BLaER1 (cell line): ENCODE measurements at regions not wholly inside any gene's neighbourhood (a gene's known extent, or its start where the extent isn't known, plus 50 kb on each side); places are given as distances from the start of the nearest gene placed in this dataset.

Experiments
- H3K27ac ChIP-seq: shearing (Covaris generic); formaldehyde crosslinking; 2 replicates; pipeline ENCODE4 v1.8.1; 2022
- H3K27me3 ChIP-seq: shearing (Covaris generic); formaldehyde crosslinking; 2 replicates; pipeline ENCODE4 v1.8.1; 2022
- H3K36me3 ChIP-seq: shearing (Covaris generic); formaldehyde crosslinking; 2 replicates; pipeline ENCODE4 v1.8.1; 2022
- H3K4me1 ChIP-seq: shearing (Covaris generic); formaldehyde crosslinking; 2 replicates; pipeline ENCODE4 v1.8.1; 2022
- H3K4me2 ChIP-seq: shearing (Covaris generic); formaldehyde crosslinking; 2 replicates; pipeline ENCODE4 v1.8.1; 2022
- H3K4me3 ChIP-seq: shearing (Covaris generic); formaldehyde crosslinking; 2 replicates; pipeline ENCODE4 v1.8.1; 2022
- H3K9ac ChIP-seq: shearing (Covaris generic); formaldehyde crosslinking; 2 replicates; pipeline ENCODE4 v1.8.1; 2022
- H3K9me3 ChIP-seq: shearing (Covaris generic); formaldehyde crosslinking; 2 replicates; pipeline ENCODE4 v1.8.1; 2022
- H4K20me1 ChIP-seq: shearing (Covaris generic); formaldehyde crosslinking; 2 replicates; pipeline ENCODE4 v1.8.1; 2022
- Cebpa-rat ChIP-seq: shearing (Covaris generic); IDR thresholded peaks from 2 replicates; pipeline ENCODE4 v1.8.1; 2022

- Histone ChIP-seq H3K27ac (no peak overlapping the region), H3K9ac (no peak overlapping the region), H3K4me3 (no peak overlapping the region), H3K4me1 (no peaks in the 10 kb centered on the region), H3K9me3 (no peaks in the 10 kb centered on the region), H3K4me2 (no peak overlapping the region), H3K27me3 (no peaks in the 10 kb centered on the region), H3K36me3 (no peaks in the 10 kb centered on the region), H4K20me1 (no peaks in the 10 kb centered on the region)
- no peak for TF ChIP-seq Cebpa-rat
Observed at GRCh38 chr21:16650714-16651366, 862.0 kb upstream of the CXADR start.

- H3K9me3 ChIP-seq: no peaks in the 10 kb centered on the region
- H3K4me1 ChIP-seq: no peaks in the 10 kb centered on the region
- H3K4me2 ChIP-seq: no peak overlapping the region
- no peaks in the 10 kb centered on the region for H4K20me1 ChIP-seq
- no peak for TF ChIP-seq Cebpa-rat
- no peak overlapping the region for H3K9ac ChIP-seq
- no peak overlapping the region for H3K4me3 ChIP-seq
- H3K27ac ChIP-seq: no peak overlapping the region
- H3K36me3 ChIP-seq: no peaks in the 10 kb centered on the region
- H3K27me3 ChIP-seq: no peaks in the 10 kb centered on the region
Observed at GRCh38 chr21:16651956-16652355, 860.9 kb upstream of the CXADR start.

- H3K27me3 ChIP-seq: no peaks in the 10 kb centered on the region
- H3K36me3 ChIP-seq: no peaks in the 10 kb centered on the region
- no peak overlapping the region for H3K4me2 ChIP-seq
- no peaks in the 10 kb centered on the region for H3K9me3 ChIP-seq
- no peak overlapping the region for H3K4me3 ChIP-seq
- no peak overlapping the region for H3K27ac ChIP-seq
- TF ChIP-seq Cebpa-rat: no peak
- no peaks in the 10 kb centered on the region for H4K20me1 ChIP-seq
- H3K4me1 ChIP-seq: 0 out of 2 replicates have a peak, but pooled peaks cover 3% of the 10 kb centered on the region
- H3K9ac ChIP-seq: no peak overlapping the region
Observed at GRCh38 chr21:16663436-16663835, 849.4 kb upstream of the CXADR start.

GRCh38 chr21:16667395-16667794 lies 845.4 kb upstream of the CXADR start:
- H3K4me2 ChIP-seq: no peak overlapping the region
- H3K9ac ChIP-seq: no peak overlapping the region
- H3K27me3 ChIP-seq: no peaks in the 10 kb centered on the region
- H3K4me3 ChIP-seq: no peak overlapping the region
- no peaks in the 10 kb centered on the region for H3K36me3 ChIP-seq
- 0 out of 2 replicates have a peak, but pooled peaks cover 3% of the 10 kb centered on the region for H3K4me1 ChIP-seq
- no peaks in the 10 kb centered on the region for H3K9me3 ChIP-seq
- no peak overlapping the region for H3K27ac ChIP-seq
- TF ChIP-seq Cebpa-rat: no peak
- H4K20me1 ChIP-seq: no peaks in the 10 kb centered on the region

GRCh38 chr21:16674949-16675348 lies 837.9 kb upstream of the CXADR start:
- no peaks in the 10 kb centered on the region for H4K20me1 ChIP-seq
- H3K27me3 ChIP-seq: no peaks in the 10 kb centered on the region
- H3K9ac ChIP-seq: no peak overlapping the region
- H3K9me3 ChIP-seq: no peaks in the 10 kb centered on the region
- no peak overlapping the region for H3K4me3 ChIP-seq
- H3K36me3 ChIP-seq: no peaks in the 10 kb centered on the region
- no peak overlapping the region for H3K4me2 ChIP-seq
- TF ChIP-seq Cebpa-rat: no peak
- H3K4me1 ChIP-seq: no peaks in the 10 kb centered on the region
- H3K27ac ChIP-seq: no peak overlapping the region

- H4K20me1 ChIP-seq: no peaks in the 10 kb centered on the region
- H3K9me3 ChIP-seq: no peaks in the 10 kb centered on the region
- H3K4me2 ChIP-seq: no peak overlapping the region
- no peaks in the 10 kb centered on the region for H3K4me1 ChIP-seq
- no peak overlapping the region for H3K27ac ChIP-seq
- no peaks in the 10 kb centered on the region for H3K27me3 ChIP-seq
- no peak overlapping the region for H3K9ac ChIP-seq
- no peak overlapping the region for H3K4me3 ChIP-seq
- no peak for TF ChIP-seq Cebpa-rat
- no peaks in the 10 kb centered on the region for H3K36me3 ChIP-seq
Observed at GRCh38 chr21:16676391-16676790, 836.5 kb upstream of the CXADR start.

- no peak overlapping the region for H3K4me3 ChIP-seq
- no peaks in the 10 kb centered on the region for H3K36me3 ChIP-seq
- H4K20me1 ChIP-seq: no peaks in the 10 kb centered on the region
- no peak for TF ChIP-seq Cebpa-rat
- H3K4me1 ChIP-seq: no peaks in the 10 kb centered on the region
- no peak overlapping the region for H3K27ac ChIP-seq
- no peaks in the 10 kb centered on the region for H3K27me3 ChIP-seq
- no peaks in the 10 kb centered on the region for H3K9me3 ChIP-seq
- H3K4me2 ChIP-seq: no peak overlapping the region
- H3K9ac ChIP-seq: no peak overlapping the region
Observed at GRCh38 chr21:16678429-16679160, 834.2 kb upstream of the CXADR start.

GRCh38 chr21:16695074-16695473 lies 817.8 kb upstream of the CXADR start:
- no peaks in the 10 kb centered on the region for H3K4me1 ChIP-seq
- no peaks in the 10 kb centered on the region for H3K27me3 ChIP-seq
- no peak overlapping the region for H3K4me2 ChIP-seq
- H3K9ac ChIP-seq: no peak overlapping the region
- peaks cover 24% of the 10 kb centered on the region for H3K9me3 ChIP-seq
- no peak overlapping the region for H3K4me3 ChIP-seq
- no peak for TF ChIP-seq Cebpa-rat
- no peaks in the 10 kb centered on the region for H4K20me1 ChIP-seq
- H3K36me3 ChIP-seq: no peaks in the 10 kb centered on the region
- H3K27ac ChIP-seq: no peak overlapping the region

- no peaks in the 10 kb centered on the region for H3K36me3 ChIP-seq
- H3K4me3 ChIP-seq: no peak overlapping the region
- no peak for TF ChIP-seq Cebpa-rat
- no peak overlapping the region for H3K27ac ChIP-seq
- H3K27me3 ChIP-seq: no peaks in the 10 kb centered on the region
- H3K9ac ChIP-seq: no peak overlapping the region
- H4K20me1 ChIP-seq: no peaks in the 10 kb centered on the region
- H3K9me3 ChIP-seq: no peaks in the 10 kb centered on the region
- no peaks in the 10 kb centered on the region for H3K4me1 ChIP-seq
- H3K4me2 ChIP-seq: no peak overlapping the region
Observed at GRCh38 chr21:16707274-16707673, 805.6 kb upstream of the CXADR start.

GRCh38 chr21:16708101-16708835 lies 804.6 kb upstream of the CXADR start:
- no peak overlapping the region for H3K4me3 ChIP-seq
- H3K4me2 ChIP-seq: no peak overlapping the region
- H3K27me3 ChIP-seq: no peaks in the 10 kb centered on the region
- H3K9me3 ChIP-seq: no peaks in the 10 kb centered on the region
- H3K4me1 ChIP-seq: no peaks in the 10 kb centered on the region
- no peaks in the 10 kb centered on the region for H4K20me1 ChIP-seq
- H3K27ac ChIP-seq: no peak overlapping the region
- no peaks in the 10 kb centered on the region for H3K36me3 ChIP-seq
- no peak for TF ChIP-seq Cebpa-rat
- H3K9ac ChIP-seq: no peak overlapping the region
